Hematopoietic multipotent progenitor cell treated with erythropoietin and hydrocortisone succinate and interleukin-3 and kit ligand, for 17 days (in vitro differentiated cells): ENCODE measurements at regions not wholly inside any gene's neighbourhood (a gene's known extent, or its start where the extent isn't known, plus 50 kb on each side); places are given as distances from the start of the nearest gene placed in this dataset.

Experiments
- DNase-seq: peaks from one replicate; pipeline ENCODE4 v3.0.0-alpha.2; 2015; ENCODE audit warnings: low spot score

- no peak for DNase-seq
Measured at GRCh38 chr14:26996246-26996645, 398.4 kb upstream of the NOVA1 start.

GRCh38 chr14:27002179-27002578, 404.3 kb upstream of the NOVA1 start:
- DNase-seq: no peak

DNA sequence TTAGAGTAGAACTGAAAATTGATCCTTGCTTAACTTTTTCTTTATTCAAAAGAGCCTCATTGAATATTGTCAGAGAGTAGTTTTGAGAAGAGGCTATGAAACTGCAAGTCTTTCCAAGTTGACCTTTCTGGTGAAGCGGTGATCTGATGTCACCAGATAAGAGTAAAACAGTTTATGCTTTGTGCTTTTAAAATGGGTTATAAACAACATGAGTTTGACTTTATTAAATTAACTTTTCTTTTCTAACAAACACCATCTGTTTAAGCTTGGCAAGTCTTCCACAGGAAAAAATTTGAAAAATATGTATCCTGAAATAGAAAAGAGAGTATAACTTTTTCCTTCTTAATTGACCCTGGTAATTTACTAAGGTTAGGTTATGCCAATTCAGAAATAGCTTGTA, 408.7 kb upstream of the NOVA1 start:
- DNase-seq: no peak

GRCh38 chr14:27008187-27008586, 410.4 kb upstream of the NOVA1 start:
- no peak for DNase-seq

GRCh38 chr14:27012641-27013040, 414.8 kb upstream of the NOVA1 start:
- DNase-seq: no peak

GRCh38 chr14:27013678-27014077, 415.8 kb upstream of the NOVA1 start:
- DNase-seq: no peak

- DNase-seq: no peak
Measured at GRCh38 chr14:27015065-27015464, 417.2 kb upstream of the NOVA1 start.

- DNase-seq: no peak
Measured at GRCh38 chr14:27025648-27026047, 427.8 kb upstream of the NOVA1 start.

GRCh38 chr14:27026097-27026496, 428.3 kb upstream of the NOVA1 start:
- no peak for DNase-seq

- DNase-seq: no peak
Measured at GRCh38 chr14:27040552-27040951, 442.7 kb upstream of the NOVA1 start.

GRCh38 chr14:27049701-27050100, 451.9 kb upstream of the NOVA1 start:
- no peak for DNase-seq

GRCh38 chr14:27050208-27050607, 452.4 kb upstream of the NOVA1 start:
- no peak for DNase-seq

- DNase-seq: no peak
Measured at GRCh38 chr14:27056586-27056985, 458.8 kb upstream of the NOVA1 start.

- no peak for DNase-seq
Measured at GRCh38 chr14:27061299-27061698, 463.5 kb upstream of the NOVA1 start.

DNA sequence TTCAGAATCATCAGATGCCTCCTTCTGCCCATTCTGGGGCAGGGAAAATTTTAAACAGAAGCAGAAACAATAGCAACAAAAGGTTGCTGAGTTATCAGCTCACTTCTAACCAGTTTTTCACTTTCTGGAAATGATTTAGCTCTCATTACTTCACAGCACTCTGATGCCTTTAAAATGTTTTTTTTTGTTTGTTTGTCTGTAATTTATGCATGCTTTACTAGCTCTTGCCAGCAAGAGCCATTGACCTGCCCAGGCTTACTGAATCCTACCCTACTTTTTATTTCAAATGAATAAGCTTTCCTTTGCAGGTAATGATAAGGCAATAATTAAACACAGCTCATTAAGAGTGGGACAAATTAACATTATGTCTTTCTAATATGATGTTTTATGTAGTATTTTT, 466.1 kb upstream of the NOVA1 start:
- DNase-seq: no peak

GRCh38 chr14:27065886-27066285, 468.1 kb upstream of the NOVA1 start:
- DNase-seq: no peak

- no peak for DNase-seq
Measured at GRCh38 chr14:27067961-27068360, 470.1 kb upstream of the NOVA1 start.

- DNase-seq: no peak
Measured at GRCh38 chr14:27072589-27072988, 474.8 kb upstream of the NOVA1 start.

DNA sequence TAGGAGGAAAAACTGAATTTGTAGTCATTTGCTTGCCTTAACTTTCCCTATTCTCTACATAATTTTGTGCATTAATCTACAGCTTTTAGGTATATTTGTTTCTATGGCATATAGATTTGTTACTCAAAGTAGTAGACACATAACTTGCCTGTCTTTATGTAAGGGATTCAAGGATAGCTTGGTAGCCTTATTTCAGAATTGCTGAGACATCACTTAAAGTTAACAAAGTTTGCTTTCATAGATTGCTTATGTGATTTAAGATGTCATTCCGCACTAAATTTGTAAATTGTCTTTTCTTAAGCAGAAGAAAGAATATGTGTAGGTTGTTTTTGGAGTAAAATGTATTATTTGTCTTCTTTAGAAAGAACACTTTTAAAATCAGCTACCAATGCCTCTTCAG, 477.7 kb upstream of the NOVA1 start:
- DNase-seq: no peak

DNA sequence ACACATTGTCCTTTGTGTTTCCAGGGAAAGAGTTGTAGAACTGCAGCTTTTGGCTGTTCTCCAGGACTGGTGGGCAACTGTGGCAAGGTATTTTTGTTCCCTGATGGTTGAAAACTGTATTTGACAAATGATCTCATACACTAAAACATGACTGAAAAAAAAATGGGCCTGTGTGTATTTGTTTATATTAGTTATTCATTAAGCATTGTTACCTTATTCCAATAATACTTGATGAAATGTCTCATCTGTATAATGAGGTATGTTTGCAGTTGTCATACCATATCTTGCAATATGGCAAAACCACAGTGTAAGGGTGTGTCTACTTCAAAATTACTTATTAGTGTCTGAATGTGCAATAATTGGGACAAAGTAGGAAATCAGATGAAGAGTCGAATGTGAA, 479.4 kb upstream of the NOVA1 start:
- no peak for DNase-seq

GRCh38 chr14:27077710-27078109, 479.9 kb upstream of the NOVA1 start:
- no peak for DNase-seq

- no peak for DNase-seq
Measured at GRCh38 chr14:27078191-27078590, 480.4 kb upstream of the NOVA1 start.

DNA sequence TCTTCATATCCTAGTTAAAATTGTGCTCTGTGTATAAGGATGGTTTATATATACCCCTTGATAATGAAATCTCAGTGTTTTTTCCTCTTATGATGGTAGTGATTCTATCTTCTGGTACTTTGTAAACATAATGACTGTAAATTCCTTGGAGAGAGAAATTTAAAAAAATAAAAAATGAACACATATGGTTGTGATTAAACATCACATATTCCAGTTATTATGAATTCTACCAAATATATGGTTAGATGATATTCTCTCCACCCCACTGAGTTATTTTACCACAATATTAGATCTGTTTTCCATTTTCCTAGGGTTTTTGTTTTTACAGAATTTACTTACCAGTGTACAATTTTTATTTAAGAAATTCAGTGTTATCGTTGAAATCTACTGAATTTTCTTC, 481.9 kb upstream of the NOVA1 start:
- no peak for DNase-seq

GRCh38 chr14:27085500-27085899, 487.7 kb upstream of the NOVA1 start:
- no peak for DNase-seq

DNA sequence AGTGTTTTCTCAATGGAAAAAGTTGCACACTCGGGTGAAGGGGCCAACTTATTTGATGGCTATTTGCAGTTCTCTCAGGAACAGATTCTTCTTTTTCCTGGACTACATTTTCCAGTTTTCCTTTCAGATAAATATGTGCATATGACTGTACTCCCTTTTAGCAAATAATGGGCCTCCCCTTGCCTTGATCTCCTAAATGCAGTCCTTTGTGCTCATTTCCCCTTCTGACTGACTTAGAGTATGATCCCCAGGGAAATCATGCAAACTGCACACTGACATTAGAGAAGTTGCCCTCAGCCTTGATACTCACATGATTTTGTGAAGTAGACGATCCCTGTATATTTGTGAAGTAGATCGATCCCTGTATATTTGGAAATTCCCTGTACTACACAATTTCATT, 492.9 kb upstream of the NOVA1 start:
- DNase-seq: no peak
